Cardiac fibroblast (primary cell): ENCODE measurements at regions not wholly inside any gene's neighbourhood (a gene's known extent, or its start where the extent isn't known, plus 50 kb on each side); places are given as distances from the start of the nearest gene placed in this dataset.

Experiments
- DNase-seq, 2 donors: peaks; one replicate each; pipeline versions ENCODE4 v3.0.0 to v3.0.0-alpha.2; 2010; ENCODE audit warnings: low read depth in 2 of 2
- H3K4me3 ChIP-seq, 2 donors: replicated peaks in 1 of 2; 1 replicate in 1 of 2; 2 replicates in 1 of 2; pipeline ENCODE4 v1.5.1; 2011; ENCODE audit warnings: low read depth in 2 of 2, low read length in 2 of 2, mild to moderate bottlenecking in 2 of 2, moderate library complexity in 1 of 2
- TF ChIP-seq, protein P1 (sequence below): IDR thresholded peaks from one replicate; pipeline ENCODE4 v1.5.1; 2011; ENCODE audit warnings: low read depth, mild to moderate bottlenecking, low read length, inconsistent platforms

DNA sequence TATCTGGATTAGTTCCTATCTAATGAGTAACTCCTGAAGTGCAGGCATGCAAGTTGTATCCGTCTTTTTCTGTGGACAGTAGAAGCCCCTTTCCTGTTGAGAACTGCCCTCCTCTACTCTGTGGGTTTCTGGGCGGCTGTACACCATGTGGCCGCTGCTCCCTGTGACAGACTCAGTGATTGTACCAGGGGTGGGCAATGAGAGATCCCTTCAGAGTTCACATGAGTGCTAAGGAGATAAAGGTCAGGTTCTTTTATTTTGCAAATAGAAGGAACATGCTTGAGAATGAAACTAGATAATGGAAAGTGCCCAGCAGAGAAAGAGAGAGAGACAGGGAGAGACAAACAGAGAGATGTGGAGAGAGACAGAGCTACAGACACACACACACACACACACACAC, 76.4 kb upstream of the TAPT1 start:
- no peak for DNase-seq
- TF ChIP-seq, protein P1, sequence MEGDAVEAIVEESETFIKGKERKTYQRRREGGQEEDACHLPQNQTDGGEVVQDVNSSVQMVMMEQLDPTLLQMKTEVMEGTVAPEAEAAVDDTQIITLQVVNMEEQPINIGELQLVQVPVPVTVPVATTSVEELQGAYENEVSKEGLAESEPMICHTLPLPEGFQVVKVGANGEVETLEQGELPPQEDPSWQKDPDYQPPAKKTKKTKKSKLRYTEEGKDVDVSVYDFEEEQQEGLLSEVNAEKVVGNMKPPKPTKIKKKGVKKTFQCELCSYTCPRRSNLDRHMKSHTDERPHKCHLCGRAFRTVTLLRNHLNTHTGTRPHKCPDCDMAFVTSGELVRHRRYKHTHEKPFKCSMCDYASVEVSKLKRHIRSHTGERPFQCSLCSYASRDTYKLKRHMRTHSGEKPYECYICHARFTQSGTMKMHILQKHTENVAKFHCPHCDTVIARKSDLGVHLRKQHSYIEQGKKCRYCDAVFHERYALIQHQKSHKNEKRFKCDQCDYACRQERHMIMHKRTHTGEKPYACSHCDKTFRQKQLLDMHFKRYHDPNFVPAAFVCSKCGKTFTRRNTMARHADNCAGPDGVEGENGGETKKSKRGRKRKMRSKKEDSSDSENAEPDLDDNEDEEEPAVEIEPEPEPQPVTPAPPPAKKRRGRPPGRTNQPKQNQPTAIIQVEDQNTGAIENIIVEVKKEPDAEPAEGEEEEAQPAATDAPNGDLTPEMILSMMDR, result no peak
- no peak overlapping the region for H3K4me3 ChIP-seq

DNA sequence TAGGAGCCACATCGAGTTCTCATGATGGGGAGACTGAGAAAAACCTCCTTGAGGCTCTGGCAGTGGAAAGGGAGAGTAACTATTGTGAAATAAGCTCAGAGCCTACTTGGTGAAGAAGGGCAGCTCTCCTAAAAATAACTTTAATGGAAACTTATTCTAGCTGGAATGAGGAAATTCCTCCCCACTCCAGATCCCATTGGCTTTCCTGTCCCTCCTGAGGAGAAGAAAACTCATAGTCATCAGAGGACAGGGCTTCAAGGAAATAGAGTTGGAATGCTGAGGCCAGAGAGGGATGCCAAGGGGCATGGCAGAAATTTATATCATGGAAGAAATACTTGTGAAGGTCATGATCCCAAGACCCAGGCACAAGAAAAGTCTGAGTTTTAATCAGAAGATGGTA, 70.7 kb upstream of the TAPT1 start:
- no peak overlapping the region for H3K4me3 ChIP-seq
- DNase-seq, result peak in 1 of 2 donors; percentile 1

DNA sequence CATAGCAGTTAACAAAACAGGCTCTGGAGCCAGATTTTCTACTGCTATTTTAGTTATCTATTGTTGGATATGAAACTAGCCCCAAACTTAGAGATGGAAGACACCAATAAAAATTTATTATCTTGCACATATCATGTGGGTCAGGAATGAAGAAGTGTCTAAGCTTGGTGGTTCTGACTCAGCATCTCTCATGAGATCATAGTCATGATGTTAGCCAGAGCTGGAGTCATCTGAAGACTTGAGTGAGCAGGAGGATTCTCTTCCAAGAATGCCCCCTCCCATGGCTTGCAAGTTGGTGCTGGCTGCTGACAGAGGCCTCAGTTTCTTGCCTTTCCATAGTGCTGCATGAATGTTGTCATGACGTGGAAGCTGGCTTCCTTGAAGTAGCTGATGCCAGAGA, 68.2 kb upstream of the TAPT1 start:
- TF ChIP-seq, protein P1, result no peak
- no peak overlapping the region for H3K4me3 ChIP-seq
- DNase-seq, result peak in 1 of 2 donors; percentile 42

More for the DNA sequence above, 70.7 kb upstream of the TAPT1 start:
- TF ChIP-seq, protein P1, result no peak

DNA sequence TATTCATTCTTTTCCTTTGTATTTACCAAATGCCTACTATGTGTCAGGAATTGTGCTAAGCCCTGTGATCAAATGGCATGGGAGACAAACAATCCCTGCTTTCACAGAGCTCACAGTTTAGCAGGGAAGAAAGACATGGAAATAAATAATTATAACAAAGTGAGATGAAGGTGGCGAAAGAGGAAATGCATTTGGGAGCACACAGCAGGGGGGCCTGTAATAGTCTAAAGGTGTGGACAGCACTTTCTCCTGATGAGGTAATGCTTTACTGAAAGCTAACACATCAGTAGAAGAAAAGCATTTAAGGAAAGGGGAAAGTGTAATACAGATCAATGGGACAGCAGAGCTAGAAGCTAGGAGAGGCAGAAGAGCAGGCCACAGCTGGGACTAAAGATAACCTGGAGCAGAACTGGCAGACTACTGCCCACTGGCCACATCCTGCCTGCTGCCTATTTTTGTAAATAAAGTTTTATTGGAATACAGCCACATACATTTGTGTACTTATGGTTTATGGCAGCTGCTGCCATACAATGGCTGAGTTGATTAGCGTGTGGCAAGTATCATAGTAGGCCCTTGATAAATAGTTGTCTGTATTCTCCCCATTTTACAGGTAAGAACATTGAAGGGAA, 67.1 kb upstream of the TAPT1 start:
- H3K4me3 ChIP-seq, result no peak overlapping the region
- TF ChIP-seq, protein P1, result no peak
- DNase-seq, result no peak

DNA sequence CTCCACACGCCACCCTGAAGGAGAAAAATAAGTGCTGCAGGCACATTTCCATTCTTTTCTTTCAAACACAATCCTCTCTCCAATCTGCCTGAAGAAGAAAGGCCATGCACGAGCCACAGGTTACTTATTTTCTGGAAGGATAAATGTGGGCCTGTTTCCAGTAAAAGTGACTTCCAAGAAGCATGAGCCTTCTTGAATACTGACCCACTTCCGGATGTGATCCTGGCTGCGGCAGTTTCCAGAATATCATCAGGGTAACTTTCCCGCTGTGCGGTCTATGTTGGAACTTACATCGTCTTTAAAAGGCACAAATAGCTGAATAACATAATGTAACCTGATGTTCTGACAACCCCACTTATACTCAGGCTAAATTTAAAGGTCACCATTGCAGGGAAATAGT, 66.3 kb upstream of the TAPT1 start:
- no peak for DNase-seq
- no peak overlapping the region for H3K4me3 ChIP-seq
- TF ChIP-seq, protein P1, result no peak

DNA sequence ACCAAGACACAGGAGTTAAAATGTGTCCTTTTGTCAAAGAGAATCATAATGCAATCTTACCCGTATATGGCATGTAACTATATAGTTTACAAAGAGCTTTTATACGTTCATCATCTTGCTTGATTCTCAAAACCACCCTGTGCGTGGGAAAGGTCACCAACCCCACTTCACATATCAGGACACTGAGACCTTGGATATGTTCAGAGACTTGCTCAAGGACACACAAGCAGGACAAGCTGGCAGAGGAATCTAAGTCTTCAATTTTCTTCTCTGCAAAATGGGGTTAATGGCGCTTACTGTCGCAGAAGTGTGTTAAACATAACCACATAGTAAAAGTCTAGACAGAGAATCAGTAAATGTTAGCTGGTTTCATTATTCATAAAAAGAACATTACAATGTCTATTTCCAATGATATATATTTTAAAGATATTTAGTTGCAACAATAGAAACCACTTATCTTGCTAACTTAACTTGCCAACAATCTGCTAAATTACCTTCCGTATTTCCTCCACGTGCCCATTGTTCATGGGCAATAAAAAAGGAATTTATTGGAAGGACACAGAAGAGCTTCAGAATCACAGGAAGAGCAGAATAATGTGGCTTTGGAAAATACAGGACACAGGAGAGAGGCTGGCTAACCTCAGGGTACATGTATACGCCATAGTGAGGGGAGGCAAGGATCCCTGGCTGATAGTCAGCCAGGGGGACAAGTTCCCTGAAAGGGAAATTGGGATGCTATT, 64.6 kb upstream of the TAPT1 start:
- no peak overlapping the region for H3K4me3 ChIP-seq
- TF ChIP-seq, protein P1, result no peak
- no peak for DNase-seq
